HG03521 (cell line): ENCODE measurements at regions not wholly inside any gene's neighbourhood (a gene's known extent, or its start where the extent isn't known, plus 50 kb on each side); places are given as distances from the start of the nearest gene placed in this dataset.
A peak's percentile ranks its signal among the peaks of the same experiment; 100 is the strongest.
"Not testable (repeated sequence)": the region's sequence is repeated elsewhere in the genome, so short reads cannot be mapped to it uniquely, and the experiment has no call there.

Experiments
- ATAC-seq: cut with Tn5 transposase; IDR thresholded peaks from one replicate; pipeline ENCODE4 v1.9.1; 2021; ENCODE audit warnings: mild to moderate bottlenecking, moderate library complexity; ENCODE audit not compliant: unreplicated experiment

DNA sequence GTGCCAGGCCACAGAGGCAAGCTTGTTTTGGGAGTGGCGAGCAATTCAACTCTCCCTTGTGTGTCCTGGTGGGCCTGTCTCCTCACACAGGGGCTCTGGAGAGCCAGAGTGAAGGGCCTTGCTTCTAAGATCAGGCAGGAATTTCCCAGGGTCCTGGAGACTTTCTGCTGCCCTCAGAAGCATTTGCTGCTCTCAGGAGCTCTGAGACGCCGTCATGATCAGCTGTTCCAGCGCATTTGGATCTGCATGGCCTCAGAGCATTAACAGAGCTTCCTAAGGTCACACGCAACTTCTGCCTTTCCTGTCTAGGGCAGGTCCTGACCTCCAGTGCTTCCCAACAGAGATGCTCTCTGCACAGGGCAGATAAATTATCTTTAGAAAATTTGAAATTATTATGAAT, 52.2 kb upstream of the C10orf90 start:
- no peak for ATAC-seq

DNA sequence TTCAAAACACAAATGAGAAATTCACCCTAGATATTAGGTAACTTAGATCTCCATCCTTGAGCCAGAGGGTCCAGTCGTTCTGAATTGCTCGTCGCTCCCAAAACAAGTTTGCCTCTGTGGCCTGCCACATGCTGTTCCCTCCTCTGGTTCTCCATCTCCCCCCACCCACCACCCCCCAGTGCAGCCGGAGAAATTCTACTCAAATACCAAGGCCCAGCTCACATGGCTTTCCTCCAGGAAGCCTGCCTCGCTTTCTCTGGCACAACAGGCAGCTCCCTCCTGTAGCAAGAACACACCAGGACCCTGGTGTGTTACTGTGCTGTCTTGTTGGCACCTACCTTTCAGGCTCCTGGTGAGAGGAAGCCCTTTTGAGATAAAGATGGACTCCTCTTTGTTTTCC, 52.7 kb upstream of the C10orf90 start:
- no peak for ATAC-seq

GRCh38 chr10:126729314-126729870, 58.9 kb upstream of the C10orf90 start:
- ATAC-seq: no peak

DNA sequence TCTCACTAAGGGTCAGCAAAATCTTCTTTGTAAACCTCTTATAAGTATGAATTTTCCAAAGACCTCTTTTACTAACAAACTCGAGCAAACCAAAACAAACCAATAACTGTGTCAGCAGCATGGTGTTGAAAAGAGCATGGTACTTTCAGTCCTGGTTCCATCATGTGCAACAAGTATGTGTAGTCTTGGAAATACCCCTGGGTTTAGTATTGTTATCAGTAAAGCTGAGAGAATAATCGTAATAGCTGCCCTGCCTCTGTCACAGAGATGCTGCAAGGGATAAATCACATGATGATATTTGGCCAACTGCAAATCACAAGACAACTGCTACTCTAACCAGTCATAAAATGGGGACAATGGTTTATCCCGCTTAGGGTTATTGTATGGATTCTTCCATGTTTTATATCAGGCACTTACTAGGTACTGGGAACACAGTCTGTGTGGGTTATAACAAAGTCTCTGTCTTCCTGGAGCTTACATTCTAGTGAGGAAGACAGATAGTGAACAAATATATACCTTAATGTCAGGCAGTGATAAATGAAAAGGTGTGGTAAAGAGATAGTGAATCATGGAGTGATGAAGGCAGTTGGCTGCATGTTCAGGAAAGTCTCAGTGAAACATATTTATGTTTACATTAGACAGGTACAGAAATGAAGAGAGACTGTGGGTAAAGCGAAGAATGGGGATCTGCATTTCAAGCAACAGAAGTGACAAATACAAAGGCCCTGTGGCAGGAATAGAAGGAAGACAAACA, 60.5 kb upstream of the C10orf90 start:
- no peak for ATAC-seq

DNA sequence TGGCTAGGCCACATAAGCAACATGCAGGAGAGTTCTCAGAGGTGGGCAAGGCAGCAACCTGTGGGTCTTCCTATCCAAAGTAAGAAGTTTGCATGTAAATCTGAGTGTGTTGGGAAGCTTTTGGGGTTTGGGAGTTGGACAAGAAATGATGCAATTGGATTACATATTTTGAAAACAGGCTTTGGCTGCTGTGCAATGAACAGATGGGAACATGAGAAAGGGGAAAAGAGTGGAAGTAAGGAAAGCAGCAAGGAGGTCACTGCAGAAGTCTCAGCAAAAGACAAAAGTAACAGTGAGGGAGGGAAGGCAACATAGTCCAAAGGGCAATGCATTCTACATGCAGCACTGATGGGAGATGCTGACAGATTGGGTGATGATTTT, 61.1 kb upstream of the C10orf90 start:
- ATAC-seq: no peak

GRCh38 chr10:126732308-126732707, 61.8 kb upstream of the C10orf90 start:
- ATAC-seq: no peak

DNA sequence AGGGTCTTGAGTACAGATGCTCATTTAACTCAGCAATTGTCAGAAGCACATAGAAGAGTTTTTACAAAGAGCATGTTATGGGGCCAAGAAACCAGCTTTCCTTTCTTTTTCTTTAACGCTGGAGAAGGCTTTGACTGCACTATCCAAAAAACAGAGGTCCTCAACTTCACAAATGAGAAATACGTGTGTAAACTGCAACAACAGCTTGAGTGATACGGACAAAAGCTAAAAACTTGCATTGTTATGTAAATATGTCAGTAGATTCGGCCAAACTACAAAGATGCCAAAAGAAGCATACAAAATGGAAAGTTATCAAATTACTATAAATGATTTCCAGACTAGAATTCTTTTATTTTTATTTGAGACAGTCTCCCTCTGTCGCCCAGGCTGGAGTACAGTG, 62.4 kb upstream of the C10orf90 start:
- ATAC-seq: no peak

DNA sequence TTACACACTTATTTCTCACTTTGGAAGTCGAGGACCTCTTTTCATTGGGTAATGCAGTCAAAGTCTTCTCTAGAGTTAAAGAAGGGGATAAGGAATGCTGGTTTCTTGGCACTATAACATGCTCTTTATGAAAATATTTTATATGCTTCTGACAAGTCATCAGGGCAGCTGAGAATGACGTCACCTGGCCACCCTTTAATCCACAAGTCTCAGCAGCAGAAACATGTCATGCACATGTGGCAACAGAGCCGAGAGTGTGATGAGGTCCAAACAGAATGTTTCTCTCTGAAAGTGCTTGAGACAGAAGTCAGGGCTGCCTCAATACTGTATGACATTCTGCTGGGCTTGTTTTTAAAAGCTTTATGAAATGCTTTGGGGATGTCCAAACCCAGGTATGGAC, 63.5 kb upstream of the C10orf90 start:
- ATAC-seq: no peak

- ATAC-seq: no peak
These were observed 64.5 kb upstream of the C10orf90 start for GRCh38 chr10:126734967-126735366.

DNA sequence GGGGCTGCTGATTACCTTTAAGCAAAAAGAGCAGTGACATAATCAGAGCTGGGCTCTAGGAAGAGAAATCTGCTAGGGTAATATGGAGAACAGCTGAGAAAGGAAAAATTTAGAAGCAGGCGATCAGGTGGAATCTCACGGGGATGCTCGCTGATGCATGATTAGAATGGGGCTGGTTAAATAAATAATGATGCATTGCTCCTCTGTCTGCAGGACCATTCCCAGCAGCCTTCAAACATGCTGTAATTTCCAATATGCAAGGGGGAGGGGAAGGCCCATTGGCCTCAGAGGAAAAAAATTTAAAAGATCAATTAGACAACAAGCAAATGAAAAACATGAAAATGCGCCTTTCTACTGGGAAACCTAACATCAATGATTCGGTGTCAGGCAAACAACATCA, 65.6 kb upstream of the C10orf90 start:
- ATAC-seq: no peak

- no peak for ATAC-seq
These were observed 66.2 kb upstream of the C10orf90 start for GRCh38 chr10:126736727-126737126.

- no peak for ATAC-seq
These were observed 67.5 kb upstream of the C10orf90 start for GRCh38 chr10:126738001-126738400.

- ATAC-seq: no peak
These were observed 74.1 kb upstream of the C10orf90 start for GRCh38 chr10:126744571-126744970.

- ATAC-seq: peak; percentile 62
These were observed 78.6 kb upstream of the C10orf90 start for GRCh38 chr10:126749015-126749655.

DNA sequence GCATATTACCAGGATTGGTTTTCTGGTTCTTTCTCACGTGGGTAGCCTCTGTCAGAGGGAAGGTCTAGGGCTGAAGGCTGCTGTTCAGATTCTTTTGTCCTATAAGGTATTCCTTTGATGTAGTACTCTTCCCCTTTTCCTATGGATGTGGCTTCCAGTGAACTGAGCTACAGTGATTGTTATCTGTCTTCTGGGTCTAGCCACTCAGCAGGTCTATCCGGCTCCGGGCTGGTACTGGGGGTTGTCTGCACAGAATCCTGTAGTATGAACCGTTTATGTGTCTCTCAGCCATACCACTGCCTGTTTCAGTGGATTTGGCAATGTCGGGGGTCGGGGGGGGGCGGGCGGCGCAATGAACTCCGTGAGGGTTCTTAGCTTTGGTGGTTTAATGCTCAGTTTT, 84.5 kb upstream of the C10orf90 start:
- ATAC-seq: no peak

GRCh38 chr10:126758867-126759266, 88.4 kb upstream of the C10orf90 start:
- no peak for ATAC-seq

DNA sequence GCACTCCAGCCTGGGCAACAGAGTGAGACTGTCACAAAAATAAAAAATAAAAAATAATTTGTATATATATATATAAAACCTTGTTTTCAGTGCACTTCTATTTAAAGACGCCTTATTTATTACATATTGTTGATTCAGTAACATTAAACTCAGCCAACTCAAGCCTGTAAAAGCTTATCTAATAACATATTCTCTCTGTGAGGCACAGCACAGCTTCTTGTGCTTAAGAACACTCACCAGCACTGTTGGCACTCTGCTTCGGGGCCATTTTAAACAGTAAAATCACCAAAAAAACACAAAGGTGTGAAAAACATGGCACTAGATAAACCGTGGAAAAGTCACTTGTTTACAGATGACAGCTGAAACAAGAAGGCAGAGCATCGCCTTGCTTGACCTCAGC, 89.0 kb upstream of the C10orf90 start:
- ATAC-seq: no peak

GRCh38 chr10:126766646-126767045, 96.2 kb upstream of the C10orf90 start:
- not testable (repeated sequence) for ATAC-seq

GRCh38 chr10:126770809-126771208, 100.3 kb upstream of the C10orf90 start:
- ATAC-seq: no peak

DNA sequence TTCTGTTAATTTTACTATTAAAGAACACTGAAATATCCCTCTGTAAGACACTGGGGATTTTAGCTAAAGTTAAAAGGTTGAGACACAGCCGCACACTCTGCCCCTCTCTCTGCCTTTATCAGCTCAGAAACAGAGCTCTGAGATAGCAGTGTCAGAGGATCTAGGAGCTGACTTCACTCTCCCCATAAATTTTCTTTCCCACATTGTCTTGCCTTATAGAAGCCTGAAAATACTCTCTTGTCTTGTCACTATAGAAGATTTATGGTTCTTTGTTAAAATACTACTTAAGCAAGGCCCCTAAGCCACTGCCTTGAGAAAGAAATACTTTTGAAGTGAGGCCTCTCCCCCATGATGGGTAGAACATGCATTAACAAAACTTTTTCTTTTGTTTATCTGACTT, 105.7 kb upstream of the C10orf90 start:
- ATAC-seq: no peak

DNA sequence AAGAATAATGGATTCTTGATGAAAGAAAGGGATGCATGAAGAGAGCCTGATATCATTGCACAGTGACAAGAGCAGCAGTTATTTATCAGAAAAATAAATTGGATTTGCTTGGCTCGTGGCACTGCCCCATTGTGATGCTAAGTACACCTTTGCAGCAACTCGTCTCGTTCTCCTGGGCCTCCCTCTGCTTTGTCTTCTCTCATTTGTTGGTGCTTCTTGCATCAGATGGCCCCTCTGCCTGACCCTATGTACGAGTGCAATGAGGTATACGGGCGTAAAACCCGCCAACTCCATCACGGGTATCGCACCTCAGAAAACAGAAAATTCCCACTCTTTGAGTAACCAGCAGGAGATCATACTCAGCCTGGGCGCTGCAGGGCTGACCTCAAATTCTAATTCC, 107.2 kb upstream of the C10orf90 start:
- no peak for ATAC-seq

- no peak for ATAC-seq
These were observed 111.1 kb upstream of the C10orf90 start for GRCh38 chr10:126781450-126782216.
